ENCODE measurements at regions not wholly inside any gene's neighbourhood (a gene's known extent, or its start where the extent isn't known, plus 50 kb on each side); places are given as distances from the start of the nearest gene placed in this dataset.
"Not testable (repeated sequence)": the region's sequence is repeated elsewhere in the genome, so short reads cannot be mapped to it uniquely, and the experiment has no call there.

GRCh38 chr7:104956753-104957450, 57.1 kb upstream of the KMT2E start:
- peak; percentile 88 for ATAC-seq (replicated peaks)
- peaks cover 26% of the 10 kb centered on the region for H3K4me1 Mint-ChIP-seq
- peak overlapping the region; percentile 77 for H3K4me3 Mint-ChIP-seq
- no peaks in the 10 kb centered on the region for H3K9me3 Mint-ChIP-seq
- H3K27ac Mint-ChIP-seq = peak overlapping the region; percentile 100
- no peaks in the 10 kb centered on the region for H3K27me3 Mint-ChIP-seq
- H3K36me3 Mint-ChIP-seq (ENCODE audit: low read depth) = peaks cover 61% of the 10 kb centered on the region

- Mint-ChIP-seq H3K9me3 (no peaks in the 10 kb centered on the region), H3K4me3 (no peak overlapping the region), H3K27ac (no peak overlapping the region), H3K36me3 (ENCODE audit: low read depth) (peaks cover 66% of the 10 kb centered on the region), H3K27me3 (no peaks in the 10 kb centered on the region), H3K4me1 (peaks cover 30% of the 10 kb centered on the region)
- no peak for ATAC-seq (replicated peaks)
Observed at GRCh38 chr7:104958371-104958865, 55.6 kb upstream of the KMT2E start.

GRCh38 chr7:104959483-104959882, 54.5 kb upstream of the KMT2E start:
- H3K4me3 Mint-ChIP-seq; H3K27ac Mint-ChIP-seq; ATAC-seq (replicated peaks); H3K27me3 Mint-ChIP-seq; H3K9me3 Mint-ChIP-seq: not testable (repeated sequence)
- H3K36me3 Mint-ChIP-seq (ENCODE audit: low read depth) = peaks cover 72% of the 10 kb centered on the region
- H3K4me1 Mint-ChIP-seq = peaks cover 27% of the 10 kb centered on the region

GRCh38 chr7:104960741-104961448, 53.1 kb upstream of the KMT2E start:
- no peaks in the 10 kb centered on the region for H3K9me3 Mint-ChIP-seq
- no peak for ATAC-seq (replicated peaks)
- H3K4me1 Mint-ChIP-seq = peaks cover 23% of the 10 kb centered on the region
- no peaks in the 10 kb centered on the region for H3K27me3 Mint-ChIP-seq
- H3K36me3 Mint-ChIP-seq (ENCODE audit: low read depth) = peaks cover 77% of the 10 kb centered on the region
- no peak overlapping the region for H3K4me3 Mint-ChIP-seq
- peak overlapping the region; percentile 17 for H3K27ac Mint-ChIP-seq

- no peak overlapping the region for H3K27ac Mint-ChIP-seq
- H3K9me3 Mint-ChIP-seq = no peaks in the 10 kb centered on the region
- H3K36me3 Mint-ChIP-seq (ENCODE audit: low read depth) = peaks cover 76% of the 10 kb centered on the region
- peaks cover 18% of the 10 kb centered on the region for H3K4me1 Mint-ChIP-seq
- H3K4me3 Mint-ChIP-seq = peak overlapping the region; percentile 23
- ATAC-seq (replicated peaks) = no peak
- no peaks in the 10 kb centered on the region for H3K27me3 Mint-ChIP-seq
Observed at GRCh38 chr7:104961821-104962220, 52.2 kb upstream of the KMT2E start.

GRCh38 chr7:104962781-104963180, 51.2 kb upstream of the KMT2E start:
- ATAC-seq (replicated peaks) = peak; percentile 97
- H3K4me3 Mint-ChIP-seq = peak overlapping the region; percentile 23
- H3K4me1 Mint-ChIP-seq = peaks cover 9% of the 10 kb centered on the region
- H3K27ac Mint-ChIP-seq = peak overlapping the region; percentile 62
- H3K27me3 Mint-ChIP-seq = no peaks in the 10 kb centered on the region
- no peaks in the 10 kb centered on the region for H3K9me3 Mint-ChIP-seq
- peaks cover 77% of the 10 kb centered on the region for H3K36me3 Mint-ChIP-seq (ENCODE audit: low read depth)

GRCh38 chr7:104963378-104963990, 50.5 kb upstream of the KMT2E start:
- no peak overlapping the region for H3K4me3 Mint-ChIP-seq
- no peak for ATAC-seq (replicated peaks)
- peaks cover 9% of the 10 kb centered on the region for H3K4me1 Mint-ChIP-seq
- no peaks in the 10 kb centered on the region for H3K9me3 Mint-ChIP-seq
- peaks cover 83% of the 10 kb centered on the region for H3K36me3 Mint-ChIP-seq (ENCODE audit: low read depth)
- H3K27ac Mint-ChIP-seq = peak overlapping the region; percentile 62
- H3K27me3 Mint-ChIP-seq = no peaks in the 10 kb centered on the region

- Mint-ChIP-seq H3K27ac (no peak overlapping the region), H3K36me3 (ENCODE audit: low read depth) (peaks cover 83% of the 10 kb centered on the region), H3K4me1 (peaks cover 9% of the 10 kb centered on the region), H3K27me3 (no peaks in the 10 kb centered on the region), H3K4me3 (no peak overlapping the region), H3K9me3 (no peaks in the 10 kb centered on the region)
- ATAC-seq (replicated peaks) = peak; percentile 7
Observed at GRCh38 chr7:104963991-104964385, 50.0 kb upstream of the KMT2E start.
